Smooth muscle cell (in vitro differentiated cells): ENCODE measurements at regions not wholly inside any gene's neighbourhood (a gene's known extent, or its start where the extent isn't known, plus 50 kb on each side); places are given as distances from the start of the nearest gene placed in this dataset.

Experiments
- DNase-seq: peaks from one replicate; lab custom pipeline; 2025; ENCODE audit not compliant: unreplicated experiment; lab: John Stamatoyannopoulos, UW
- H2AFZ ChIP-seq: fragments of 200-600 bp; sonication (generic); 2 replicates; pipeline ENCODE4 v1.6.0; 2016; ENCODE audit warnings: antibody characterized with exemption, low read depth, mild to moderate bottlenecking
- H3F3A ChIP-seq: fragments of 200-600 bp; sonication (generic); 2 replicates; pipeline ENCODE4 v1.6.0; 2017; ENCODE audit warnings: antibody characterized with exemption, low read depth
- H3K27ac ChIP-seq: fragments of 200-600 bp; sonication (generic); 2 replicates; pipeline ENCODE4 v1.5.1; 2016; ENCODE audit warnings: low read depth, mild to moderate bottlenecking
- H3K27me3 ChIP-seq: fragments of 200-600 bp; sonication (generic); 2 replicates; pipeline ENCODE4 v1.6.1; 2016; ENCODE audit warnings: low read depth, mild to moderate bottlenecking
- H3K36me3 ChIP-seq: fragments of 200-600 bp; sonication (generic); 2 replicates; pipeline ENCODE4 v1.5.1; 2016; ENCODE audit warnings: low read depth
- H3K4me1 ChIP-seq: fragments of 200-600 bp; sonication (generic); 2 replicates; pipeline ENCODE4 v1.5.1; 2016; ENCODE audit warnings: low read depth
- H3K4me2 ChIP-seq: fragments of 200-600 bp; sonication (generic); 2 replicates; pipeline ENCODE4 v1.6.0; 2016; ENCODE audit warnings: mild to moderate bottlenecking
- H3K4me3 ChIP-seq: fragments of 200-600 bp; sonication (generic); 2 replicates; pipeline ENCODE4 v1.5.1; 2016; ENCODE audit warnings: mild to moderate bottlenecking
- H3K79me2 ChIP-seq: fragments of 200-600 bp; sonication (generic); 2 replicates; pipeline ENCODE4 v1.6.0; 2016; ENCODE audit warnings: low read depth, mild to moderate bottlenecking
- H3K9ac ChIP-seq: fragments of 200-600 bp; sonication (generic); 2 replicates; pipeline ENCODE4 v1.6.0; 2016; ENCODE audit warnings: low read depth
- H3K9me3 ChIP-seq: fragments of 200-600 bp; sonication (generic); replicated peaks from 2 replicates; pipeline ENCODE4 v1.5.1; 2016; ENCODE audit warnings: low read depth
- H4K20me1 ChIP-seq: fragments of 200-600 bp; sonication (generic); 2 replicates; pipeline ENCODE4 v1.6.0; 2016; ENCODE audit warnings: low read depth
- WGBS: methylation state at CpG from one replicate; pipeline ENCODE4 v1.1.7; 2016; ENCODE audit warnings: low lambda C conversion rate; 5-methylcytosine and 5-hydroxymethylcytosine counted together
- TF ChIP-seq, protein P1 (sequence below): fragments of 200-600 bp; sonication (generic); IDR thresholded peaks from 2 replicates; pipeline ENCODE4 v1.5.1; 2017; ENCODE audit warnings: borderline replicate concordance, mild to moderate bottlenecking, antibody characterized with exemption; ENCODE audit not compliant: insufficient read depth, poor library complexity, severe bottlenecking

DNA sequence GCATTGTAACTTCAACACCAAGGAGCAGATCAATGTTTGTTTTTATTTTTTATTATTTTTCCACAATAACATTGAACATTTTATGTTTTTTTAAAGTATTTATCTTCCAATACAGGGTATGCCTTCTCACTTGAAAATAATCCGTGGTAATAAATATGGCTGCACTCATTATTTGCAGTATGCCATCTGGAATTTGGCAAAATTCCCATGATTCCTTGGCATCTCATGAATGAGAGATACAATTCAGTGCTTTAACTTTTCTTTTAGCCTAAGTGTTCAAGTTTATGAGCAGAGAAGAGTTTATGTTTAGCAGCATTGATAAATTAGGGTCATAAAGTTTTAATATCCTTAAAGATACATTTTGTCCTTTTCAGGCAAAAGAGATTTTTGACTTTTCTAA, 1109.6 kb upstream of the ATXN8OS start:
- Histone ChIP-seq H3K9ac (no peak overlapping the region), H3K27ac (no peak overlapping the region), H3K4me1 (no peaks in the 10 kb centered on the region), H3K36me3 (no peaks in the 10 kb centered on the region), H3K9me3 (peaks cover 3% of the 10 kb centered on the region), H3K4me2 (no peak overlapping the region), H4K20me1 (no peaks in the 10 kb centered on the region), H3K27me3 (no peaks in the 10 kb centered on the region), H3K4me3 (no peak overlapping the region), H2AFZ (no peak overlapping the region), H3K79me2 (no peaks in the 10 kb centered on the region), H3F3A (no peaks in the 10 kb centered on the region)
- TF ChIP-seq, protein P1, sequence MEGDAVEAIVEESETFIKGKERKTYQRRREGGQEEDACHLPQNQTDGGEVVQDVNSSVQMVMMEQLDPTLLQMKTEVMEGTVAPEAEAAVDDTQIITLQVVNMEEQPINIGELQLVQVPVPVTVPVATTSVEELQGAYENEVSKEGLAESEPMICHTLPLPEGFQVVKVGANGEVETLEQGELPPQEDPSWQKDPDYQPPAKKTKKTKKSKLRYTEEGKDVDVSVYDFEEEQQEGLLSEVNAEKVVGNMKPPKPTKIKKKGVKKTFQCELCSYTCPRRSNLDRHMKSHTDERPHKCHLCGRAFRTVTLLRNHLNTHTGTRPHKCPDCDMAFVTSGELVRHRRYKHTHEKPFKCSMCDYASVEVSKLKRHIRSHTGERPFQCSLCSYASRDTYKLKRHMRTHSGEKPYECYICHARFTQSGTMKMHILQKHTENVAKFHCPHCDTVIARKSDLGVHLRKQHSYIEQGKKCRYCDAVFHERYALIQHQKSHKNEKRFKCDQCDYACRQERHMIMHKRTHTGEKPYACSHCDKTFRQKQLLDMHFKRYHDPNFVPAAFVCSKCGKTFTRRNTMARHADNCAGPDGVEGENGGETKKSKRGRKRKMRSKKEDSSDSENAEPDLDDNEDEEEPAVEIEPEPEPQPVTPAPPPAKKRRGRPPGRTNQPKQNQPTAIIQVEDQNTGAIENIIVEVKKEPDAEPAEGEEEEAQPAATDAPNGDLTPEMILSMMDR, result no peak
- DNase-seq, result no peak
- WGBS, result 90% methylated on average over 1 of the region's 1 CpG

DNA sequence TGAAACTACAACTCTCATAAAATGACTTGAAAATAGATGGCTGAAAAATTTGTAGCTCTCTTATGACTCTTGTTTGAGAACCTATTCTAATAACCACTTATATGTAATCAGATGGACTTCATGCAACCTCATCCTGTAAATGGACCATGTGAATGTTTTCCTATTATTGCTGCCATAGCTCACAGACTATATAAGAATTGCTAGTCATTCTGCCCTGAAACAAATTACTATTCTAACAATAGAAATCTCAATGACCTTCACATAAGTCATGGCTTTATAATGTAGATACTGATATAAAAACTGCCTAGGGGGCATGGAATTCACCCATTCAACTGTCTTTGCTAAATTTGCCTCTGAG, 1111.0 kb upstream of the ATXN8OS start:
- TF ChIP-seq, protein P1, result no peak
- H3K79me2 ChIP-seq, result no peaks in the 10 kb centered on the region
- no peak overlapping the region for H3K27ac ChIP-seq
- no peaks in the 10 kb centered on the region for H3K27me3 ChIP-seq
- no peaks in the 10 kb centered on the region for H4K20me1 ChIP-seq
- no peaks in the 10 kb centered on the region for H3K36me3 ChIP-seq
- no peak overlapping the region for H3K4me3 ChIP-seq
- no peak overlapping the region for H2AFZ ChIP-seq
- H3K4me1 ChIP-seq, result no peaks in the 10 kb centered on the region
- DNase-seq, result no peak
- H3K9ac ChIP-seq, result no peak overlapping the region
- no peaks in the 10 kb centered on the region for H3F3A ChIP-seq
- H3K9me3 ChIP-seq, result no peaks in the 10 kb centered on the region
- H3K4me2 ChIP-seq, result no peak overlapping the region

DNA sequence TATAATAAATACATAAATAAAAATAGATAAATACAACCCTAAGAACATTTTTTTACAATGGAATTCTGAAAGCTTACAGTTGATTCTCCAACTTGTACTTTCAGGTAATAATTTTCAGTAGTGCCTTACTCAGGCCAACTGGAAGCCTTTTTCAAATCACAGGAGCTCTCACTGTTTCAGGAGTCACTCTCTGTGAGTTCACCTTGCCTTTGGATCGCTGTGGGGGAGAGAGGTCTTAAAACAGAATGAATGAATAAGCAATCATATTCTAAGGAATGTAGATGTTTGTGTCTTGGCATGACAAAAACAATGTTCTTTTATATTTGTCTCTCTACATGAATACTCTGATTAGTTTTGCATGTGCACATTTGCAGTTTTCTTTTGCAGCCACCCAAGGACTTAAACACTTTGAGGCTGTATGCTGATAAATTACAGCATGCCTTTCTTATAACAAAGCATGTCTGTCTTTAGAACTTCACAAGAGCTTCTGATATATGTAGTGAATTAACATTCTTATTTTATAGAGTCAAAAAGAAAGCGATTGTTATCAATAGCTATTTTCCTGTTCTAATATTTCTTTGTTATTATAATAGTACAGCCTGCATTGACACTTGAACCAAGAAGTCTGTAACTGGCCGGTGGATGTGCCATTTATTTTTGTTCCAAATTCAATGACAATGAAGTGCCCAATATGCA, 1111.5 kb upstream of the ATXN8OS start:
- H3K9ac ChIP-seq, result no peak overlapping the region
- WGBS, result 82% methylated on average over 3 of the region's 3 CpGs
- no peaks in the 10 kb centered on the region for H3F3A ChIP-seq
- no peak for DNase-seq
- TF ChIP-seq, protein P1, result no peak
- no peaks in the 10 kb centered on the region for H3K79me2 ChIP-seq
- no peaks in the 10 kb centered on the region for H3K36me3 ChIP-seq
- no peak overlapping the region for H3K27ac ChIP-seq
- H2AFZ ChIP-seq, result no peak overlapping the region
- H3K4me3 ChIP-seq, result no peak overlapping the region
- no peaks in the 10 kb centered on the region for H4K20me1 ChIP-seq
- no peaks in the 10 kb centered on the region for H3K4me1 ChIP-seq
- no peaks in the 10 kb centered on the region for H3K9me3 ChIP-seq
- H3K27me3 ChIP-seq, result no peaks in the 10 kb centered on the region
- no peak overlapping the region for H3K4me2 ChIP-seq

DNA sequence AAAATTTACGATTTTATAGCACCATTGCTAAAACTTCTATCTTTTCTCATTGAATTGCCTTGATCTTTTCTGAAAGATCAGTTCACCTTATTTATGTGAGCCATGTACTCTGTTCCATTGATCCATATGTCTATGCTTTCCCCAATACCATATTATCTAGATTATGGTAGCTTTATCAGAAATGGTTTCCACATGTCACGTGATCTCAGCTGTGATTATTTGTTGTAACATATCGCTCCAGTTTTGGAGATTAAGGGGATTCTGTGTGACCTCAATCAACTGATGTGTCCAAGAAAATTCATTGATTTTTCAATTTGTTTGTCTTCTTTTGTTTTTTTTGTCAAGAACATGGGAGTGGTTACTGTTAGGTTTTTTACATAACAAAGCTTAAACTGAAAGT, 1114.5 kb upstream of the ATXN8OS start:
- no peak overlapping the region for H3K4me3 ChIP-seq
- no peak overlapping the region for H2AFZ ChIP-seq
- no peaks in the 10 kb centered on the region for H3K9me3 ChIP-seq
- no peaks in the 10 kb centered on the region for H3K27me3 ChIP-seq
- H4K20me1 ChIP-seq, result no peaks in the 10 kb centered on the region
- H3K27ac ChIP-seq, result no peak overlapping the region
- H3K9ac ChIP-seq, result no peak overlapping the region
- no peaks in the 10 kb centered on the region for H3F3A ChIP-seq
- TF ChIP-seq, protein P1, result no peak
- no peaks in the 10 kb centered on the region for H3K4me1 ChIP-seq
- no peaks in the 10 kb centered on the region for H3K36me3 ChIP-seq
- H3K79me2 ChIP-seq, result no peaks in the 10 kb centered on the region
- no peak for DNase-seq
- 88% methylated on average over 3 of the region's 3 CpGs for WGBS
- H3K4me2 ChIP-seq, result no peak overlapping the region
